ENCODE measurements at regions not wholly inside any gene's neighbourhood (a gene's known extent, or its start where the extent isn't known, plus 50 kb on each side); places are given as distances from the start of the nearest gene placed in this dataset.

DNA sequence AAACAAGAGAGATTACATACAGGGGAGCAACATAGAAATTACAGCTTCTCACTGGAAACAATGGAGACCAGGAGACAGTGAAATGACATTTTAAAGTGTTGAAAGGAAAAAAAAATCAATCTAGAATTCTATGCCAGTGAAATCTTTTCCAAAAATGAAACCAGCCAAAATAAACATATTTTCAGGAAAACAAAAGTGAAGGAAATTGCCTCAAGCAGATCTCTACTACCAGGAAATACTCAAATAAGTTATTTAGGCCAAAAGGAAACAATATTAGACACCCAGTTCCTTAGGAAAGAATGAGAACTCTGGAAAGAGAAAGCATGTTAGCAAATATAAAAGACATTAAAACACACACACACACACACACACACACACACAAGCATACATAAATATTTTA, 339.9 kb upstream of the NCKAP5 start:
- H3K4me3 ChIP-seq (replicated peaks; ENCODE audit: low read depth, low read length), result no peak overlapping the region
- H3K27me3 ChIP-seq (replicated peaks; ENCODE audit: control insufficient read depth, insufficient read depth, low read length), result no peaks in the 10 kb centered on the region; the same call in 1 of the 2 replicates
- TF ChIP-seq, protein P1, sequence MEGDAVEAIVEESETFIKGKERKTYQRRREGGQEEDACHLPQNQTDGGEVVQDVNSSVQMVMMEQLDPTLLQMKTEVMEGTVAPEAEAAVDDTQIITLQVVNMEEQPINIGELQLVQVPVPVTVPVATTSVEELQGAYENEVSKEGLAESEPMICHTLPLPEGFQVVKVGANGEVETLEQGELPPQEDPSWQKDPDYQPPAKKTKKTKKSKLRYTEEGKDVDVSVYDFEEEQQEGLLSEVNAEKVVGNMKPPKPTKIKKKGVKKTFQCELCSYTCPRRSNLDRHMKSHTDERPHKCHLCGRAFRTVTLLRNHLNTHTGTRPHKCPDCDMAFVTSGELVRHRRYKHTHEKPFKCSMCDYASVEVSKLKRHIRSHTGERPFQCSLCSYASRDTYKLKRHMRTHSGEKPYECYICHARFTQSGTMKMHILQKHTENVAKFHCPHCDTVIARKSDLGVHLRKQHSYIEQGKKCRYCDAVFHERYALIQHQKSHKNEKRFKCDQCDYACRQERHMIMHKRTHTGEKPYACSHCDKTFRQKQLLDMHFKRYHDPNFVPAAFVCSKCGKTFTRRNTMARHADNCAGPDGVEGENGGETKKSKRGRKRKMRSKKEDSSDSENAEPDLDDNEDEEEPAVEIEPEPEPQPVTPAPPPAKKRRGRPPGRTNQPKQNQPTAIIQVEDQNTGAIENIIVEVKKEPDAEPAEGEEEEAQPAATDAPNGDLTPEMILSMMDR (IDR thresholded peaks at IDR 0.05; ENCODE audit: insufficient read depth, low read length, poor library complexity, severe bottlenecking), result no peak
- H3K36me3 ChIP-seq (ENCODE audit: control insufficient read depth, insufficient read depth, low read length), result no peaks in the 10 kb centered on the region
- DNase-seq (ENCODE audit: extremely low read depth, insufficient read length), result no peak

DNA sequence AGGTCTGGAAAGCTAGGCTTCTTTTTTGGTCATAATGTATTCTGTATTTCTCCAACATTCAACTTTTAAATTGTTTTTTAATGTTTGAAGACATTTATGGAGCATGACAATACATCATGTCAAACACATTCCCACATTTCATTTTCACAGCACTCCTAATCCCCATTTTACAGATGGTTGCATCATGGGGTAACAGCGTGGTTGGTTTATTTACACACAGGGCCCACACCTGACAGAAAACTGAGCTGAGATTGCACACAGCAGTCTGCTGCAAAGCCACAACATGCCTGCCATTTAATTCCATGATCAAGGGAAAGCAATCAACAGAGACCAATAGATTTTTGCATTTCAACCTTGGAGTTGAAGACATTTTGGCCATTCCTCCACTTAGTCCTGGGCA, 335.7 kb upstream of the MGAT5 start:
- Histone ChIP-seq H3K36me3 (ENCODE audit: control insufficient read depth, insufficient read depth, low read length) (no peaks in the 10 kb centered on the region), H3K27me3 (replicated peaks; ENCODE audit: control insufficient read depth, insufficient read depth, low read length) (no peaks in the 10 kb centered on the region), H3K4me3 (replicated peaks; ENCODE audit: low read depth, low read length) (no peak overlapping the region)
- no peak for DNase-seq (ENCODE audit: extremely low read depth, insufficient read length)
- TF ChIP-seq, protein P1 (IDR thresholded peaks at IDR 0.05; ENCODE audit: insufficient read depth, low read length, poor library complexity, severe bottlenecking), result no peak

DNA sequence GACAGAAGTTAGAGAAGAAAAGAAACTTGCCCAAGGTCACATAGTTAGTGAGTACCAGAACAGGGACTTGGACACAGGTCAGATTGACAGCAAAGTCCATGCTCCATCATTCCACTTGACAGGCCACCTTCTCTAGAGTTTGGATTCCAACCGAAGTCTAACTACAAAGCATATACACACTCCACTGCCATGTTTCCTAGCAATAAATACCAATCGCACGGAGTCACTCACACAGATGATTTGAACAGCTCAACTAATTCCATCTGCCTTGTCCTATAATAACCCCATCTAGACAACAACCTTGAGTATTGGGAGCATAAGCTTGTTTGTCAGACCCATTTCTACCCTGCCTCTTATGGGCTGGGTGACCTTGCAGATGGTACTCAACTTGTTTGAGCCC, 334.6 kb upstream of the MGAT5 start:
- TF ChIP-seq, protein P1 (IDR thresholded peaks at IDR 0.05; ENCODE audit: insufficient read depth, low read length, poor library complexity, severe bottlenecking), result no peak
- Histone ChIP-seq H3K36me3 (ENCODE audit: control insufficient read depth, insufficient read depth, low read length) (no peaks in the 10 kb centered on the region), H3K27me3 (replicated peaks; ENCODE audit: control insufficient read depth, insufficient read depth, low read length) (no peaks in the 10 kb centered on the region), H3K4me3 (replicated peaks; ENCODE audit: low read depth, low read length) (no peak overlapping the region)
- DNase-seq (ENCODE audit: extremely low read depth, insufficient read length), result no peak

DNA sequence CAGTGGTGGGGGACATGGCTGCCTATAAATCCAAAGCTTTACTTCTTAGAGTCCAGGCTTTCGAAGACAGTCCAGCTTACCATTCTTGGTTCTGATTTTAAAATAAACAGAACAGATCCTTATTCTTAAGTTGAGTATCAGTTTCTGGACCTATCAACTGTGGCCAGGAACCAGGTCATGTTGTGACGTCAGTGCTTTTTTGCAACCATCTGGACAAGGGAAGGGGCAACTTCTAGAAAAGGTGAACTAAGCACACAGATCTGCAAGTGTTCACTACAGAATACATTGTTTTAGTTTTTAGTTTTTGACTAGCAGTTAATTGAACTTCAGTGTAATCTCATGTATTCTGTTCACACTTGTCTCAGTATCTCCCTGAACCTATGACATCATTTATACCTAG, 326.0 kb upstream of the MGAT5 start:
- Histone ChIP-seq H3K36me3 (ENCODE audit: control insufficient read depth, insufficient read depth, low read length) (no peaks in the 10 kb centered on the region), H3K27me3 (replicated peaks; ENCODE audit: control insufficient read depth, insufficient read depth, low read length) (no peaks in the 10 kb centered on the region), H3K4me3 (replicated peaks; ENCODE audit: low read depth, low read length) (no peak overlapping the region)
- DNase-seq (ENCODE audit: extremely low read depth, insufficient read length), result no peak
- TF ChIP-seq, protein P1 (IDR thresholded peaks at IDR 0.05; ENCODE audit: insufficient read depth, low read length, poor library complexity, severe bottlenecking), result no peak

DNA sequence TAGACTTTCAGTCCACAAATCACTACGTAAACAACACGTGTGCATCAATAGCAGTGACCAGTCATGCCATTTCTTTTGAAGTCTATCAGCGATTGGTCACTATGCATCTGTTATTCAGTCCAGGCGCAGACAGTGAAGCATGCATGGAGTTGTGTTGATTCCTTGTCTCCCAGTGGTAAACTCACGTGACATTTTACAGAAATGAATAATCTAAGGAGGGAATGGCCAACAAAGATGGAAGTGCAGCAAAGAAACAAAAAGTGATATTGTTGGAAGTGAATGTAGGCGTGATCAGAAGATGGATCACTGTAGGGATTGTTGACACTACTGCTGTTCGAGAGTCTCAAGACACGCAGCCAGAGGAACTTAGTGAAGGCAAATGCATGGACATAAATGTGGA, 317.8 kb upstream of the MGAT5 start:
- Histone ChIP-seq H3K36me3 (ENCODE audit: control insufficient read depth, insufficient read depth, low read length) (no peaks in the 10 kb centered on the region), H3K4me3 (replicated peaks; ENCODE audit: low read depth, low read length) (no peak overlapping the region), H3K27me3 (replicated peaks; ENCODE audit: control insufficient read depth, insufficient read depth, low read length) (no peaks in the 10 kb centered on the region; the same call in 1 of the 2 replicates)
- DNase-seq (ENCODE audit: extremely low read depth, insufficient read length), result no peak
- TF ChIP-seq, protein P1 (IDR thresholded peaks at IDR 0.05; ENCODE audit: insufficient read depth, low read length, poor library complexity, severe bottlenecking), result no peak

DNA sequence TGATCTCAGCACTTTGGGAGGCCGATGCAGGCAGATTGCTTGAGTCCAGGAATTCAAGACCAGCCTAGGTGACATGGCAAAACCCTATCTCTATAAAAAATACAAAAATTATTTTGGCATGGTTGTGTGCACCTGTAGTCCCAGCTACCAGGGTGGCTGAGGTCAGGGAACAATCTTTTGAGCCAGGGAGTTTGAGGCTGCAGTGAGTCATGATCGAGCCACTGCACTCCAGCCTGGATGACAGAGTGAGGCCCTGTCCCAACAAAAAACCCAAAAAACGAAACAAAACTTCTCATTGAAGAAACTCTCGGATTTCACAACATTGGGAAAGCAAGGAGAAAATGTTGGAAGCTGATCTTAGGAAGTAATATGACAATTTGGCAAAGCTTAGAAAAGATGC, 317.3 kb upstream of the MGAT5 start:
- H3K4me3 ChIP-seq (replicated peaks; ENCODE audit: low read depth, low read length), result no peak overlapping the region
- H3K36me3 ChIP-seq (ENCODE audit: control insufficient read depth, insufficient read depth, low read length), result no peaks in the 10 kb centered on the region
- no peak for DNase-seq (ENCODE audit: extremely low read depth, insufficient read length)
- TF ChIP-seq, protein P1 (IDR thresholded peaks at IDR 0.05; ENCODE audit: insufficient read depth, low read length, poor library complexity, severe bottlenecking), result no peak
- no peaks in the 10 kb centered on the region; the same call in 1 of the 2 replicates for H3K27me3 ChIP-seq (replicated peaks; ENCODE audit: control insufficient read depth, insufficient read depth, low read length)
